ENCODE measurements at regions not wholly inside any gene's neighbourhood (a gene's known extent, or its start where the extent isn't known, plus 50 kb on each side); places are given as distances from the start of the nearest gene placed in this dataset.
A peak's percentile ranks its signal among the peaks of the same experiment; 100 is the strongest.

DNA sequence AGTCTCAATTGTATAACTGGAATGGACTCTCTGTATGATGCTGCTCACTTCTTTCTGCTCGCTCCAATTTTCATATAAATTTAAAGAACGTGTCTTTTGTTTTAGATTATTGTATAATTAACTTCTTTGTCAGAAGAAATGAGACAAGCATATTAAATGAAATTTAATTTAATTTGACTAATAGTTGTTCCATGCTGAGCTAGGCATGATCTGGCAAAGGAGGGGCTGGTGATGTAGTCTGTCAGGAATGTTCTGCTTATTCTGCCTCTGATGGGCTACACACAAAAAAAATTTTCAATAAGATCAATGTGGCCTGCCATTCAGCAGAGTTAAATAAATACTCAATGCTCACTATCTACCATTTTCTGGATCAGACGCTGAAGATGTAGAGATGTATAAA is 208.4 kb upstream of the CD96 start:
- Histone ChIP-seq H2AFZ (no peak overlapping the region), H3K4me1 (ENCODE audit: insufficient read depth) (peaks cover 17% of the 10 kb centered on the region), H3K27ac (ENCODE audit: low read depth) (no peak overlapping the region), H3K4me3 (no peak overlapping the region), H3F3A (replicated peaks; ENCODE audit: low read depth) (no peaks in the 10 kb centered on the region), H3K9me2 (ENCODE audit: insufficient read depth) (no peaks in the 10 kb centered on the region), H3K79me2 (replicated peaks; ENCODE audit: insufficient read depth) (no peaks in the 10 kb centered on the region), H4K20me1 (replicated peaks; ENCODE audit: insufficient read depth) (no peaks in the 10 kb centered on the region), H3K36me3 (ENCODE audit: insufficient read depth) (no peaks in the 10 kb centered on the region), H3K27me3 (ENCODE audit: insufficient read depth) (no peaks in the 10 kb centered on the region; the same call in 1 of the 2 replicates), H3K4me2 (no peak overlapping the region)
- ATAC-seq (no peak), DNase-seq (ENCODE audit: low spot score) (no peak)
- no peaks in the 10 kb centered on the region for H3K9me3 Mint-ChIP-seq
- TF ChIP-seq EZH2phosphoT487 (IDR thresholded peaks at IDR 0.05; ENCODE audit: unreplicated experiment) = no peak
- H3K4me3 Mint-ChIP-seq = no peak overlapping the region
- H3K36me3 Mint-ChIP-seq (ENCODE audit: low read depth) = no peaks in the 10 kb centered on the region
- H3K27ac Mint-ChIP-seq = no peak overlapping the region
- peaks cover 20% of the 10 kb centered on the region for H3K4me1 Mint-ChIP-seq
- H3K27me3 Mint-ChIP-seq (ENCODE audit: insufficient read depth, low read depth, poor library complexity) = no peaks in the 10 kb centered on the region

DNA sequence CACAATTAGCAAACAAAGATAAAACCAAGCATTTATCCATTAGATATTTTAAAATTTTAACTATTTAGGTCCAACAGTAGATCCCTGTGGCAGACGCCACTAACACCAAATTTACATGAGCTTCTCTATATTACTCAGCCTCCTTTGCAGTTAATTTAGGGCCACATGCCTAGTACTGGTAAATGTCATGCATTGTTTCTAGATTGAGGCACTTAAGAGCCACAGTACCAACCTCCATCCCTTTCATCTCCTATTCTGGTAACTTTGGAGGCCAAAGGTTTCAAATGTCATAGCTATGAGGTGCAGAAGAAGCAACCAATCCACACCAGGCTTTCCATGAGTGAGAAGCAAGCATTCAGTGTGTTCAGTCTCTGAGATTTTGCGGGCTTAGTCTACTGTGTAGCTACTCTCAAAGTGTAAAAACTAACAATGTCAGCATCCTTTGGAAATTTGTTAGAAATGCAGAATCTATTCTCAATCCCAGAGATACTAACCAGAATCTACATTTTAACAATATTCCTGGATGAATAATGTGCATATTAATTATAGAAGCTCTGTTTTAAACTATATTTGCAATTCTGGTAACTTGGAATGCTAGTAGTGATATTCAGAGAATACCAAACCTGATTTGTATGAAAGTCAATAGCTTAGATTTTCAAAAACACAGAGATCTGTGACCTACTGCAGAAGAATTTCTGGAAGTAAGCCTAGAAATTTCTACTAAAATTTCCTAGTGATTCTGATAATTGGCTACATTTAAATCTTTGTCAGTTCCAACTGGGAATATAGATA is 206.3 kb upstream of the CD96 start:
- H3K27ac ChIP-seq (ENCODE audit: low read depth) = no peak overlapping the region
- ATAC-seq = no peak

DNA sequence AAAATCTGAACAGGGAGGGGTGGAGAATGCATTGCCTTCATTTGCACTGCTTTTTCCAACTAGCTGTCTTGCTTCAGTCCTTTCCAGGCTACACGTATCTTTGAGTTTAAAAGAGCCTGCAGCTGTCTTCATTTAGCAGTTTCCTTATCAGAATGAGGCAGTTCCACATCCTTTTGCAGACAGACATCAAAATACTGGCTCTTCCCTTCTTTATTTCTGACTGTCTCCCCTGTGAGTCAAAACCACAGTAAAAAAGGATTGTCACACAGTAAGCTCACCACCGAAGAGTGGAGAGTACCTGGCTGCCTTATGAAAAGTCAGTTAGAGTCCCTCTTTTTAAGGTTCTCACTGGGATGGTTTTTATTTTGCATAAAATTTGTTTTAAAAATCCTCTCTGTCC is 205.5 kb upstream of the CD96 start:
- peaks cover 16% of the 10 kb centered on the region for H3K9me3 Mint-ChIP-seq
- DNase-seq (ENCODE audit: low spot score) (no peak), ATAC-seq (no peak)
- H3K36me3 ChIP-seq (ENCODE audit: insufficient read depth) = no peaks in the 10 kb centered on the region
- no peaks in the 10 kb centered on the region for H3K9me2 ChIP-seq (ENCODE audit: insufficient read depth)
- no peaks in the 10 kb centered on the region for H4K20me1 ChIP-seq (replicated peaks; ENCODE audit: insufficient read depth)
- no peak overlapping the region for H3K27ac Mint-ChIP-seq
- no peaks in the 10 kb centered on the region for H3K27me3 ChIP-seq (ENCODE audit: insufficient read depth)
- H3K4me2 ChIP-seq = no peak overlapping the region
- no peak overlapping the region for H3K4me3 Mint-ChIP-seq
- H2AFZ ChIP-seq = peak overlapping the region; percentile 30; the same call in 1 of the 2 replicates
- H3K36me3 Mint-ChIP-seq (ENCODE audit: low read depth) = peaks cover 8% of the 10 kb centered on the region
- no peaks in the 10 kb centered on the region for H3F3A ChIP-seq (replicated peaks; ENCODE audit: low read depth)
- H3K4me3 ChIP-seq = no peak overlapping the region
- H3K4me1 Mint-ChIP-seq = peaks cover 20% of the 10 kb centered on the region
- no peaks in the 10 kb centered on the region for H3K27me3 Mint-ChIP-seq (ENCODE audit: insufficient read depth, low read depth, poor library complexity)
- no peaks in the 10 kb centered on the region for H3K79me2 ChIP-seq (replicated peaks; ENCODE audit: insufficient read depth)
- H3K4me1 ChIP-seq (ENCODE audit: insufficient read depth) = peaks cover 17% of the 10 kb centered on the region
- no peak overlapping the region for H3K27ac ChIP-seq (ENCODE audit: low read depth)
- no peak for TF ChIP-seq POLR2AphosphoS5 (IDR thresholded peaks at IDR 0.05; ENCODE audit: low read depth)
- TF ChIP-seq ZNF331 (CRISPR knock-in tag; IDR thresholded peaks at IDR 0.05; ENCODE audit: low read depth) = no peak
- no peak for TF ChIP-seq NANOG (IDR thresholded peaks at IDR 0.05; ENCODE audit: borderline replicate concordance)
- no peak for TF ChIP-seq STAT1 (IDR thresholded peaks at IDR 0.05; ENCODE audit: unreplicated experiment)

More for the DNA sequence above, 206.3 kb upstream of the CD96 start:
- peaks cover 8% of the 10 kb centered on the region for H3K36me3 Mint-ChIP-seq (ENCODE audit: low read depth)
- H3K27me3 Mint-ChIP-seq (ENCODE audit: insufficient read depth, low read depth, poor library complexity) = no peaks in the 10 kb centered on the region
- H3K4me1 Mint-ChIP-seq = peaks cover 20% of the 10 kb centered on the region
- H3F3A ChIP-seq (replicated peaks; ENCODE audit: low read depth) = no peaks in the 10 kb centered on the region
- no peak for DNase-seq (ENCODE audit: low spot score)
- H3K4me3 ChIP-seq = no peak overlapping the region
- no peak overlapping the region for H3K27ac Mint-ChIP-seq
- 0 out of 2 replicates have a peak overlapping the region, but pooled peaks have one; percentile 29 for H2AFZ ChIP-seq
- no peaks in the 10 kb centered on the region for H4K20me1 ChIP-seq (replicated peaks; ENCODE audit: insufficient read depth)
- no peaks in the 10 kb centered on the region for H3K79me2 ChIP-seq (replicated peaks; ENCODE audit: insufficient read depth)
- H3K9me3 Mint-ChIP-seq = peaks cover 10% of the 10 kb centered on the region
- no peak overlapping the region for H3K4me2 ChIP-seq
- no peaks in the 10 kb centered on the region for H3K9me2 ChIP-seq (ENCODE audit: insufficient read depth)
- H3K36me3 ChIP-seq (ENCODE audit: insufficient read depth) = no peaks in the 10 kb centered on the region
- TF ChIP-seq EZH2 (IDR thresholded peaks at IDR 0.05; ENCODE audit: low read depth, unreplicated experiment) (no peak), JUNB (IDR thresholded peaks at IDR 0.05; ENCODE audit: unreplicated experiment) (no peak), EZH2phosphoT487 (IDR thresholded peaks at IDR 0.05; ENCODE audit: unreplicated experiment) (no peak), POLR2AphosphoS5 (IDR thresholded peaks at IDR 0.05; ENCODE audit: low read depth) (no peak)
- TF ChIP-seq, protein P1, sequence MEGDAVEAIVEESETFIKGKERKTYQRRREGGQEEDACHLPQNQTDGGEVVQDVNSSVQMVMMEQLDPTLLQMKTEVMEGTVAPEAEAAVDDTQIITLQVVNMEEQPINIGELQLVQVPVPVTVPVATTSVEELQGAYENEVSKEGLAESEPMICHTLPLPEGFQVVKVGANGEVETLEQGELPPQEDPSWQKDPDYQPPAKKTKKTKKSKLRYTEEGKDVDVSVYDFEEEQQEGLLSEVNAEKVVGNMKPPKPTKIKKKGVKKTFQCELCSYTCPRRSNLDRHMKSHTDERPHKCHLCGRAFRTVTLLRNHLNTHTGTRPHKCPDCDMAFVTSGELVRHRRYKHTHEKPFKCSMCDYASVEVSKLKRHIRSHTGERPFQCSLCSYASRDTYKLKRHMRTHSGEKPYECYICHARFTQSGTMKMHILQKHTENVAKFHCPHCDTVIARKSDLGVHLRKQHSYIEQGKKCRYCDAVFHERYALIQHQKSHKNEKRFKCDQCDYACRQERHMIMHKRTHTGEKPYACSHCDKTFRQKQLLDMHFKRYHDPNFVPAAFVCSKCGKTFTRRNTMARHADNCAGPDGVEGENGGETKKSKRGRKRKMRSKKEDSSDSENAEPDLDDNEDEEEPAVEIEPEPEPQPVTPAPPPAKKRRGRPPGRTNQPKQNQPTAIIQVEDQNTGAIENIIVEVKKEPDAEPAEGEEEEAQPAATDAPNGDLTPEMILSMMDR (conservative IDR thresholded peaks at IDR 0.05; ENCODE audit: low read depth in 2 of 2) = no peak
- H3K4me1 ChIP-seq (ENCODE audit: insufficient read depth) = peaks cover 17% of the 10 kb centered on the region
- no peaks in the 10 kb centered on the region for H3K27me3 ChIP-seq (ENCODE audit: insufficient read depth)
- H3K4me3 Mint-ChIP-seq = no peak overlapping the region
